BE2C (cell line): ENCODE measurements at regions not wholly inside any gene's neighbourhood (a gene's known extent, or its start where the extent isn't known, plus 50 kb on each side); places are given as distances from the start of the nearest gene placed in this dataset.

Experiments used
- DNase-seq: peaks from one replicate; pipeline ENCODE4 v3.0.0-alpha.2; 2020
- H3K27me3 ChIP-seq: fragments of 250-450 bp; sonication (Bioruptor Pico); 2 replicates; pipeline ENCODE4 v1.5.1; 2020; ENCODE audit warnings: mild to moderate bottlenecking
- H3K36me3 ChIP-seq: fragments of 250-450 bp; sonication (Bioruptor Pico); 2 replicates; pipeline ENCODE4 v1.5.1; 2020; ENCODE audit warnings: mild to moderate bottlenecking
- H3K4me1 ChIP-seq: fragments of 250-450 bp; sonication (Bioruptor Pico); 2 replicates; pipeline ENCODE4 v1.5.1; 2020
- H3K4me3 ChIP-seq: 2 replicates; pipeline ENCODE4 v1.5.1; 2011; ENCODE audit warnings: low read depth, low read length
- H3K9me3 ChIP-seq: fragments of 250-450 bp; sonication (Bioruptor Pico); 2 replicates; pipeline ENCODE4 v1.5.1; 2020
- TF ChIP-seq, protein P1 (sequence below): IDR thresholded peaks from 2 replicates; pipeline ENCODE4 v1.5.1; 2012; ENCODE audit warnings: mild to moderate bottlenecking, low read depth, low read length

- no peak overlapping the region for H3K4me3 ChIP-seq
- no peak for DNase-seq
- TF ChIP-seq, protein P1, sequence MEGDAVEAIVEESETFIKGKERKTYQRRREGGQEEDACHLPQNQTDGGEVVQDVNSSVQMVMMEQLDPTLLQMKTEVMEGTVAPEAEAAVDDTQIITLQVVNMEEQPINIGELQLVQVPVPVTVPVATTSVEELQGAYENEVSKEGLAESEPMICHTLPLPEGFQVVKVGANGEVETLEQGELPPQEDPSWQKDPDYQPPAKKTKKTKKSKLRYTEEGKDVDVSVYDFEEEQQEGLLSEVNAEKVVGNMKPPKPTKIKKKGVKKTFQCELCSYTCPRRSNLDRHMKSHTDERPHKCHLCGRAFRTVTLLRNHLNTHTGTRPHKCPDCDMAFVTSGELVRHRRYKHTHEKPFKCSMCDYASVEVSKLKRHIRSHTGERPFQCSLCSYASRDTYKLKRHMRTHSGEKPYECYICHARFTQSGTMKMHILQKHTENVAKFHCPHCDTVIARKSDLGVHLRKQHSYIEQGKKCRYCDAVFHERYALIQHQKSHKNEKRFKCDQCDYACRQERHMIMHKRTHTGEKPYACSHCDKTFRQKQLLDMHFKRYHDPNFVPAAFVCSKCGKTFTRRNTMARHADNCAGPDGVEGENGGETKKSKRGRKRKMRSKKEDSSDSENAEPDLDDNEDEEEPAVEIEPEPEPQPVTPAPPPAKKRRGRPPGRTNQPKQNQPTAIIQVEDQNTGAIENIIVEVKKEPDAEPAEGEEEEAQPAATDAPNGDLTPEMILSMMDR, result no peak
Observed at GRCh38 chr4:132923516-132923915, 225.6 kb upstream of the PCDH10 start.

DNA sequence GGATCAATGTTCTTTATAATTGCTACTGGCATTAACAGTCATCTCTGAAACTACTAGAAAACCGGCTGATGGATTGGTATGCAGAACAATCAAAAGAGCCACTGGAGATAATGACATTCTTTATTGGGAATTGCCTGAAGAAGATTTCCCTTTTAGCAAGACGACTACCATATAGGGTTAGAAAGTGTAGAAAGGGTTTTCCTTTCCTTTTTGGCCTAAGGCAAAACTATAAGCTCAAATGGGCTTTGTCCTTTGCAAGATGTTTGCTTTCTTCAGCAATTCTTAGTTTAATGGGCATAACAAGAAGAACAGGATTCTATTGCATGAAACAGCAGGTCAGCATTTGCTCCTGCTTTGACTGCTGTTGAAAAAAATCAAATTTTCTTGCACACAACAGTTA is 214.2 kb upstream of the PCDH10 start:
- TF ChIP-seq, protein P1, result no peak

More at GRCh38 chr4:132923516-132923915, 225.6 kb upstream of the PCDH10 start:
- Histone ChIP-seq H3K27me3 (no peaks in the 10 kb centered on the region), H3K36me3 (no peaks in the 10 kb centered on the region), H3K4me1 (no peaks in the 10 kb centered on the region), H3K9me3 (no peaks in the 10 kb centered on the region)

GRCh38 chr4:132955146-132955545 is 193.9 kb upstream of the PCDH10 start:
- no peaks in the 10 kb centered on the region for H3K36me3 ChIP-seq
- H3K9me3 ChIP-seq, result no peaks in the 10 kb centered on the region
- DNase-seq, result no peak
- no peaks in the 10 kb centered on the region for H3K27me3 ChIP-seq
- H3K4me1 ChIP-seq, result no peaks in the 10 kb centered on the region
- no peak overlapping the region for H3K4me3 ChIP-seq
- TF ChIP-seq, protein P1, result no peak

More for the DNA sequence above, 214.2 kb upstream of the PCDH10 start:
- Histone ChIP-seq H3K9me3 (no peaks in the 10 kb centered on the region), H3K27me3 (no peaks in the 10 kb centered on the region), H3K4me3 (no peak overlapping the region), H3K36me3 (no peaks in the 10 kb centered on the region), H3K4me1 (no peaks in the 10 kb centered on the region)
- no peak for DNase-seq

- H3K27me3 ChIP-seq, result no peaks in the 10 kb centered on the region
- TF ChIP-seq, protein P1, result no peak
Observed at GRCh38 chr4:132956962-132957361, 192.1 kb upstream of the PCDH10 start.

GRCh38 chr4:132958457-132959263 is 190.4 kb upstream of the PCDH10 start:
- TF ChIP-seq, protein P1, result no peak
- Histone ChIP-seq H3K36me3 (no peaks in the 10 kb centered on the region), H3K4me3 (no peak overlapping the region), H3K9me3 (no peaks in the 10 kb centered on the region), H3K27me3 (no peaks in the 10 kb centered on the region), H3K4me1 (no peaks in the 10 kb centered on the region)
- no peak for DNase-seq

More at GRCh38 chr4:132956962-132957361, 192.1 kb upstream of the PCDH10 start:
- Histone ChIP-seq H3K4me3 (no peak overlapping the region), H3K4me1 (no peaks in the 10 kb centered on the region), H3K36me3 (no peaks in the 10 kb centered on the region), H3K9me3 (no peaks in the 10 kb centered on the region)
- DNase-seq, result no peak

GRCh38 chr4:132981611-132982010 is 167.5 kb upstream of the PCDH10 start:
- Histone ChIP-seq H3K4me3 (no peak overlapping the region), H3K36me3 (no peaks in the 10 kb centered on the region), H3K9me3 (no peaks in the 10 kb centered on the region), H3K4me1 (no peaks in the 10 kb centered on the region), H3K27me3 (no peaks in the 10 kb centered on the region)
- TF ChIP-seq, protein P1, result no peak
- no peak for DNase-seq
